PC-9 (cell line): ENCODE measurements at regions not wholly inside any gene's neighbourhood (a gene's known extent, or its start where the extent isn't known, plus 50 kb on each side); places are given as distances from the start of the nearest gene placed in this dataset.

Experiments used
- BruUV-seq: library from RNA; stranded (reverse); fragments of 400-500 nt; replicated peaks from 2 replicates; lab custom pipeline; 2021; lab: Mats Ljungman, UMichigan
- CTCF ChIA-PET: fragments of 300-600 bp; sonication (Branson Sonifier 250); formaldehyde crosslinking; loops from one replicate; lab custom pipeline; 2022; ENCODE audit warnings: antibody characterized with exemption; lab: Charles Lee
- POLR2A ChIA-PET: fragments of 300-600 bp; sonication (Branson Sonifier 250); formaldehyde crosslinking; loops from one replicate; lab custom pipeline; 2022; ENCODE audit warnings: antibody characterized with exemption; ENCODE audit not compliant: unreplicated experiment; lab: Charles Lee
- DNase-seq, 2 experiments: peaks; one replicate each; pipeline versions ENCODE4 v3.0.0 to v3.0.0-alpha.2; 2015 to 2022; ENCODE audit warnings: mixed read lengths in 1 of 2
- H2AFZ ChIP-seq: fragments of 200-600 bp; sonication (generic); 2 replicates; pipeline ENCODE4 v1.8.1; 2017; ENCODE audit warnings: antibody characterized with exemption
- H3F3A ChIP-seq: fragments of 200-600 bp; sonication (generic); 2 replicates; pipeline ENCODE4 v1.8.1; 2017; ENCODE audit warnings: antibody characterized with exemption, mild to moderate bottlenecking, low read depth; ENCODE audit not compliant: insufficient read depth
- H3K27ac ChIP-seq: fragments of 200-600 bp; sonication (generic); 2 replicates; pipeline ENCODE4 v1.6.1; 2016; ENCODE audit warnings: mixed run types
- H3K27me3 ChIP-seq: fragments of 200-600 bp; sonication (generic); 2 replicates; pipeline ENCODE4 v1.6.1; 2016; ENCODE audit warnings: low read depth, mixed run types; ENCODE audit not compliant: insufficient read depth
- H3K36me3 ChIP-seq: fragments of 200-600 bp; sonication (generic); 2 replicates; pipeline ENCODE4 v1.6.1; 2016; ENCODE audit warnings: low read depth, mixed run types
- H3K4me1 ChIP-seq: fragments of 200-600 bp; sonication (generic); replicated peaks from 2 replicates; pipeline ENCODE4 v1.6.1; 2016; ENCODE audit warnings: mixed run types; ENCODE audit not compliant: insufficient read depth
- H3K4me2 ChIP-seq: fragments of 200-600 bp; sonication (generic); 2 replicates; pipeline ENCODE4 v1.6.1; 2017; ENCODE audit warnings: mixed run types
- H3K4me3 ChIP-seq: fragments of 200-600 bp; sonication (generic); 2 replicates; pipeline ENCODE4 v1.6.1; 2016; ENCODE audit warnings: mixed run types
- H3K79me2 ChIP-seq: fragments of 200-600 bp; sonication (generic); 2 replicates; pipeline ENCODE4 v1.6.1; 2017; ENCODE audit warnings: low read depth, mixed run types
- H3K9me2 ChIP-seq: fragments of 200-600 bp; sonication (generic); 2 replicates; pipeline ENCODE4 v1.8.1; 2017; ENCODE audit warnings: mild to moderate bottlenecking; ENCODE audit not compliant: insufficient read depth
- H3K9me3 ChIP-seq: fragments of 200-600 bp; sonication (generic); 2 replicates; pipeline ENCODE4 v1.8.1; 2016; ENCODE audit warnings: low read depth; ENCODE audit not compliant: insufficient read depth
- H4K20me1 ChIP-seq: fragments of 200-600 bp; sonication (generic); 2 replicates; pipeline ENCODE4 v1.8.1; 2017; ENCODE audit not compliant: insufficient read depth
- EZH2 ChIP-seq: fragments of 200-600 bp; sonication (generic); IDR thresholded peaks from 2 replicates; pipeline ENCODE4 v1.8.0; 2017; ENCODE audit warnings: antibody characterized with exemption, low read depth
- intact Hi-C: fragments of 100-400 bp; cut with micrococcal nuclease; formaldehyde crosslinking; loops from one replicate; pipeline ENCODE4 v1.10.0; 2022; ENCODE audit not compliant: unreplicated experiment
- TF ChIP-seq, protein P1 (sequence below): fragments of 200-600 bp; sonication (generic); conservative IDR thresholded peaks from 2 replicates; pipeline ENCODE4 v1.6.1; 2017; ENCODE audit warnings: mixed run types, antibody characterized with exemption, mild to moderate bottlenecking, moderate library complexity

DNA sequence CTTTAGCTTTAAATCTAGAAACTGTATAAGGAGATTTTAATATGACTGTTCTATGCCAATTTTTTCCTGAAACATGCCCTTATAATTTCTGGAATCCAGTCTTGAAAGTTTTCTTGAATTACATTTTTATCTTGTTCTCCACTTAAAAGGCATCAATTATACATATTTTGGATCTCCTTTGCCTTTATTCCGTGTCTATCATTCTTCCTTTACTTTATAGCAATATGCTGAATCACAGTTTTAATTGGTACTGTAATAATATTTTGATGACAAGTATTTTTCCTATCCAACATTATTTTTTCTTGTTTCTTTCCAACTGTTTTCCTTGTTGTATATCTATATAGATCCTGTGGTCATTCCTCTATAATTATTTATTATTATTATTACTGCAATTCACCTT is 361.2 kb downstream of the PIK3R1 start:
- Histone ChIP-seq H3K36me3 (no peaks in the 10 kb centered on the region), H3K4me3 (no peak overlapping the region), H2AFZ (no peak overlapping the region), H3F3A (no peaks in the 10 kb centered on the region), H3K27me3 (no peaks in the 10 kb centered on the region), H3K4me1 (no peaks in the 10 kb centered on the region), H3K79me2 (no peaks in the 10 kb centered on the region), H3K27ac (no peak overlapping the region), H3K9me2 (no peaks in the 10 kb centered on the region), H3K4me2 (no peak overlapping the region), H4K20me1 (no peaks in the 10 kb centered on the region), H3K9me3 (peaks cover 7% of the 10 kb centered on the region)
- intact Hi-C loops = no loop called here
- DNase-seq = no peak
- CTCF ChIA-PET = no interaction called here
- POLR2A ChIA-PET = no interaction called here
- no peak for TF ChIP-seq EZH2
- TF ChIP-seq, protein P1, sequence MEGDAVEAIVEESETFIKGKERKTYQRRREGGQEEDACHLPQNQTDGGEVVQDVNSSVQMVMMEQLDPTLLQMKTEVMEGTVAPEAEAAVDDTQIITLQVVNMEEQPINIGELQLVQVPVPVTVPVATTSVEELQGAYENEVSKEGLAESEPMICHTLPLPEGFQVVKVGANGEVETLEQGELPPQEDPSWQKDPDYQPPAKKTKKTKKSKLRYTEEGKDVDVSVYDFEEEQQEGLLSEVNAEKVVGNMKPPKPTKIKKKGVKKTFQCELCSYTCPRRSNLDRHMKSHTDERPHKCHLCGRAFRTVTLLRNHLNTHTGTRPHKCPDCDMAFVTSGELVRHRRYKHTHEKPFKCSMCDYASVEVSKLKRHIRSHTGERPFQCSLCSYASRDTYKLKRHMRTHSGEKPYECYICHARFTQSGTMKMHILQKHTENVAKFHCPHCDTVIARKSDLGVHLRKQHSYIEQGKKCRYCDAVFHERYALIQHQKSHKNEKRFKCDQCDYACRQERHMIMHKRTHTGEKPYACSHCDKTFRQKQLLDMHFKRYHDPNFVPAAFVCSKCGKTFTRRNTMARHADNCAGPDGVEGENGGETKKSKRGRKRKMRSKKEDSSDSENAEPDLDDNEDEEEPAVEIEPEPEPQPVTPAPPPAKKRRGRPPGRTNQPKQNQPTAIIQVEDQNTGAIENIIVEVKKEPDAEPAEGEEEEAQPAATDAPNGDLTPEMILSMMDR = no peak
- BruUV-seq = no TSS peak

DNA sequence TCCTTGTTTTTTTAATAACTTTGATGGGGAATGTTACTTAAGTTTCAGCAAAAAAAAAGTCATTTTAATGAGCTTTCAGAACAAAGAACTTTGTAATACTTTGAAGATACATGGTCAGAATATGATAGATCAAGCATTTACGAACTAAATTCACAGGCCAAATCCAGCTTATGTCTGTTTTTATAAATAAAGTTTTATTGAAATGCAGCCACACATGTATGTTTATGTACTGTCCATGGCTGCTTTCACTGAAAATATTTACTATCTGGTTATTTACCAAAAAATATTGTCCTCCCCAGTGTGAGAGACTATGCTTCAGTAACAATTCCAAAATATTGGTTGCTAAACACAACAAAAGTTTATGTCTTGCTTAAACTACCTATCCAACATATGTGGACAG is 366.7 kb downstream of the PIK3R1 start:
- H3F3A ChIP-seq = no peaks in the 10 kb centered on the region
- H3K79me2 ChIP-seq = no peaks in the 10 kb centered on the region
- BruUV-seq = no TSS peak
- no peak overlapping the region for H3K4me3 ChIP-seq
- intact Hi-C loops = no loop called here
- ChIA-PET CTCF (no interaction called here), POLR2A (no interaction called here)
- H3K9me2 ChIP-seq = no peaks in the 10 kb centered on the region
- H3K4me1 ChIP-seq = no peaks in the 10 kb centered on the region
- H3K4me2 ChIP-seq = no peak overlapping the region
- no peak overlapping the region for H3K27ac ChIP-seq
- no peaks in the 10 kb centered on the region for H3K36me3 ChIP-seq
- no peak overlapping the region for H2AFZ ChIP-seq
- no peaks in the 10 kb centered on the region for H3K27me3 ChIP-seq
- no peaks in the 10 kb centered on the region for H3K9me3 ChIP-seq
- no peak for DNase-seq
- no peak for TF ChIP-seq EZH2
- TF ChIP-seq, protein P1 = no peak
- H4K20me1 ChIP-seq = no peaks in the 10 kb centered on the region

DNA sequence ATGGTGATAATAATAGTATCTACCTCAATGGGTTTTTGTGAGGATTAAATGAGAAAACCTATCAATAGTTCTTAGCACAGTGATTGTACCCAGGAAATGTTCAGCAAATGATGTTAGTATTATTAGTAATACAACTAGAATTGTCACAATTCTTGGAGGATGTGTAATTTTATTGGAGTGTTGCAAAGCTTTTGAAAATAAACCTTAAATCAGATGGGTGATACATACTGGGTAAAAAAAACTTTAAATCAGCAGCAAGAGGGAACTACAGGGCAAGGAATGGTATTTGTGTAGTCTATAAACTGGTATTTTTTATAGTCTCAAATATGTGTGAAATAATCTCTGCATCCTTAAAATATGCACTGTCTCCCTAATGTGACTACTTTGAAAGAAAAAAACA is 371.6 kb downstream of the PIK3R1 start:
- intact Hi-C loops = no loop called here
- no peaks in the 10 kb centered on the region for H3K9me3 ChIP-seq
- no peak for TF ChIP-seq EZH2
- TF ChIP-seq, protein P1 = no peak
- no peaks in the 10 kb centered on the region for H3K4me1 ChIP-seq
- ChIA-PET CTCF (no interaction called here), POLR2A (no interaction called here)
- no peak overlapping the region for H2AFZ ChIP-seq
- DNase-seq = no peak
- BruUV-seq = no TSS peak
- H3F3A ChIP-seq = no peaks in the 10 kb centered on the region
- H3K79me2 ChIP-seq = no peaks in the 10 kb centered on the region
- no peak overlapping the region for H3K4me3 ChIP-seq
- no peaks in the 10 kb centered on the region for H3K36me3 ChIP-seq
- H3K9me2 ChIP-seq = no peaks in the 10 kb centered on the region
- no peak overlapping the region for H3K4me2 ChIP-seq
- H3K27me3 ChIP-seq = no peaks in the 10 kb centered on the region
- no peak overlapping the region for H3K27ac ChIP-seq
- no peaks in the 10 kb centered on the region for H4K20me1 ChIP-seq
